Spleen (tissue), 11 donors: ENCODE measurements at regions not wholly inside any gene's neighbourhood (a gene's known extent, or its start where the extent isn't known, plus 50 kb on each side); places are given as distances from the start of the nearest gene placed in this dataset.

Experiments
- DNase-seq: peaks from one replicate; pipeline ENCODE4 v3.0.0-alpha.2; 2020
- H3K27ac ChIP-seq, 8 donors: fragments of 200-600 bp; sonication (generic) in 7 of 8; 1 replicate in 4 of 8; 2 replicates in 4 of 8; pipeline versions ENCODE4 v1.5.0 to v1.8.0; 2016 to 2021; ENCODE audit warnings: inconsistent platforms in 4 of 8, mild to moderate bottlenecking in 4 of 8, moderate library complexity in 1 of 8
- H3K27me3 ChIP-seq, 7 donors: fragments of 200-600 bp; sonication (generic) in 6 of 7; replicated peaks in 1 of 7; 1 replicate in 4 of 7; 2 replicates in 3 of 7; pipeline versions ENCODE4 v1.5.0 to v1.8.0; 2016 to 2021; ENCODE audit warnings: inconsistent platforms in 3 of 7, mild to moderate bottlenecking in 1 of 7
- H3K36me3 ChIP-seq, 6 donors: fragments of 200-600 bp; sonication (generic) in 5 of 6; 1 replicate in 4 of 6; 2 replicates in 2 of 6; pipeline versions ENCODE4 v1.5.0 to v1.8.0; 2016 to 2021; ENCODE audit warnings: inconsistent platforms in 2 of 6
- H3K4me1 ChIP-seq, 6 donors: fragments of 200-600 bp; sonication (generic) in 5 of 6; 1 replicate in 3 of 6; 2 replicates in 3 of 6; pipeline versions ENCODE4 v1.5.0 to v1.8.0; 2016 to 2021; ENCODE audit warnings: inconsistent platforms in 3 of 6
- H3K4me3 ChIP-seq, 8 donors: fragments of 200-600 bp; sonication (generic) in 7 of 8; 1 replicate in 4 of 8; 2 replicates in 4 of 8; pipeline versions ENCODE4 v1.5.0 to v1.8.0; 2016 to 2021; ENCODE audit warnings: inconsistent platforms in 4 of 8, mild to moderate bottlenecking in 4 of 8, moderate library complexity in 2 of 8
- H3K9me3 ChIP-seq, 8 donors: fragments of 200-600 bp; sonication (generic) in 7 of 8; 1 replicate in 4 of 8; 2 replicates in 4 of 8; pipeline versions ENCODE4 v1.5.0 to v1.8.0; 2016 to 2021; ENCODE audit warnings: inconsistent platforms in 4 of 8
- POLR2A ChIP-seq, 3 donors: fragments of 450-650 bp; IDR thresholded peaks; one replicate each; pipeline ENCODE4 v1.5.1; 2017; ENCODE audit warnings: antibody characterized with exemption in 3 of 3, mild to moderate bottlenecking in 1 of 3
- POLR2AphosphoS5 ChIP-seq, 3 donors: sonication (generic); formaldehyde crosslinking; IDR thresholded peaks; one replicate each; pipeline ENCODE4 v1.5.1; 2017; ENCODE audit warnings: antibody characterized with exemption in 3 of 3
- WGBS, 5 donors: extraction: QIAGEN DNeasy Blood & Tissue Kit in 3 of 5; methylation state at CpG; one replicate each; pipeline versions ENCODE4 v1.1.5 to v1.1.7; 2013 to 2018; 5-methylcytosine and 5-hydroxymethylcytosine counted together
- intact Hi-C: fragments of 100-400 bp; cut with DNase I; formaldehyde crosslinking; loops from one replicate; pipeline ENCODE4 v1.15.0; 2023; ENCODE audit warnings: low total_unique reads
- TF ChIP-seq, protein P1 (sequence below), 11 experiments: fragments of 200-600 bp in 7 of 11; fragments of 450-650 bp in 4 of 11; sonication (generic) in 4 of 11; IDR thresholded peaks in 8 of 11; conservative IDR thresholded peaks in 3 of 11; 1 replicate in 7 of 11; 2 replicates in 4 of 11; pipeline versions ENCODE4 v1.4.0 to v1.8.0; 2016 to 2021; ENCODE audit warnings: antibody characterized with exemption in 11 of 11, inconsistent platforms in 4 of 11, mild to moderate bottlenecking in 1 of 11
- donor health status: healthy with polysubstance abuse.
- donor health status: DM: no; HTN: no; CAD: no; lungs with moderate emphysema.
- donor health status: DM: no; HTN: no; CAD: no.
- donor health status: Bipolar disorder and iron deficiency.
- donor health status: healthy.
- donor health status: DM: no; HTN: no; CAD: no.
- donor health status: DM: yes; HTN: yes; CAD: no.

DNA sequence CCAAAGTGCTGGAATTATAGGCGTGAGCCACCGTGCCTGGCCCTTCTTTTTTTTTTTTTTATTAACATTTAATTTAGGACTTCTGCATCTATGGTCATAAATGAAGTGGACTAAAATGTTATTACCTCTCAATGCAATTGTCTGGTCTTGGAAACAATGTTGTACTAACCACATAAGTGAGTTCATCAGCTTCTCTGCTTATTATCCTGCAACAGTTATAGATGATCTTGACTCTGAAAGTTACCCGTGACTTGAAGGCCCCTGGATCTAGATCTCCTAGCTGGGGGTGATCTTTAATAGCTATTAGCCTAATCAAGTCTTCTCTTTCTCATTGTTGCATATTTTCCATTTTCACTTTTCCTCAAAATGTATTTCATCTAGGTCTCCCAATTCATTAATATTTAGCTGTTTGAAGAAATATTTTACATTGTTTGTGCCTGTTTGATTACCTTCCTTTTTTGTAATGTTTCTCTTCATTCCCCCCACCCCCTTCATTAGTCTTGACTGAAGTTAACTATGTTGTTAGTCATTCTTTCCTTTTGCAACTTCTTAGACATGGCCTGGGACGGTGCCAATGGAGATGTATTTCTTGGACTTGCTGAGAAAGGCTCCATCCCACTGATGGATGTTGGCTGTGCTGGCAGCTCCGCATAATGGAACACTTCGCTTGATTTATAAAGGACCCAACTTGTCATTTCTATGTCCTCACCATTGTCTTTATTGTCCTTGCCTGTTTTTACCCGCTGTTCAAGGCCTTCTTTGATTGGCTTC is 141.6 kb upstream of the RIOK3 start:
- intact Hi-C loops, result no loop called here
- no peaks in the 10 kb centered on the region for H3K9me3 ChIP-seq
- TF ChIP-seq, protein P1, sequence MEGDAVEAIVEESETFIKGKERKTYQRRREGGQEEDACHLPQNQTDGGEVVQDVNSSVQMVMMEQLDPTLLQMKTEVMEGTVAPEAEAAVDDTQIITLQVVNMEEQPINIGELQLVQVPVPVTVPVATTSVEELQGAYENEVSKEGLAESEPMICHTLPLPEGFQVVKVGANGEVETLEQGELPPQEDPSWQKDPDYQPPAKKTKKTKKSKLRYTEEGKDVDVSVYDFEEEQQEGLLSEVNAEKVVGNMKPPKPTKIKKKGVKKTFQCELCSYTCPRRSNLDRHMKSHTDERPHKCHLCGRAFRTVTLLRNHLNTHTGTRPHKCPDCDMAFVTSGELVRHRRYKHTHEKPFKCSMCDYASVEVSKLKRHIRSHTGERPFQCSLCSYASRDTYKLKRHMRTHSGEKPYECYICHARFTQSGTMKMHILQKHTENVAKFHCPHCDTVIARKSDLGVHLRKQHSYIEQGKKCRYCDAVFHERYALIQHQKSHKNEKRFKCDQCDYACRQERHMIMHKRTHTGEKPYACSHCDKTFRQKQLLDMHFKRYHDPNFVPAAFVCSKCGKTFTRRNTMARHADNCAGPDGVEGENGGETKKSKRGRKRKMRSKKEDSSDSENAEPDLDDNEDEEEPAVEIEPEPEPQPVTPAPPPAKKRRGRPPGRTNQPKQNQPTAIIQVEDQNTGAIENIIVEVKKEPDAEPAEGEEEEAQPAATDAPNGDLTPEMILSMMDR (IDR thresholded peaks at IDR 0.05 in 8 of 11, conservative IDR thresholded peaks at IDR 0.05 in 3 of 11), result no peak
- TF ChIP-seq POLR2AphosphoS5 (IDR thresholded peaks at IDR 0.05), result peak in 1 of 3 donors; percentile 43
- H3K4me1 ChIP-seq, result peaks cover 2 to 46% (median 25%) of the 10 kb centered on the region in 6 donors
- no peaks in the 10 kb centered on the region for H3K27me3 ChIP-seq
- no peak overlapping the region for H3K4me3 ChIP-seq
- no peak for DNase-seq
- H3K27ac ChIP-seq, result peak overlapping the region in 7 of 8 donors; percentile 45 to 78 (median 65)
- WGBS, 5 donors, result 71 to 87% (median 86%) methylated on average over 7 of the region's 7 CpGs
- no peaks in the 10 kb centered on the region for H3K36me3 ChIP-seq

DNA sequence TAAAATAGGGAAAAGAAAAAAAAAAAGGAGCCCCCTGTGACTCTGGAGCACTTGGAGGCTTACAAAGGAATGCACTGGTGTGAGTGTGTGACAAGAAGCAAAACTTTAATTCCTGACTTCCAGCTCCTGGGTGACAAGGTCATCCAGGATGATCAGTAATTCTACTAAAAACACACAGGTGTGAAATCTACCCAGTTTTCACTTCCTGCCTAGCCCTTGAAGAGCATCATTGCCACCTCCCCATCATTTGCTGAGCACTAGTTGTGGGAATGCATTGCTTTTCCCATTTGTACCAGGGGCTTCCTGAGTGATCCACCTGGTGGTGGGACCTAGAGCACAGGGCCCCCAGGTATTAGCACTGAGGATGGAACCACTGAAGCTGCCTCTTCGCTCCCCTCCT is 139.7 kb upstream of the RIOK3 start:
- no peak overlapping the region for H3K4me3 ChIP-seq
- no peak for DNase-seq
- WGBS, 5 donors, result 100% methylated on average over 1 of the region's 1 CpG
- no peaks in the 10 kb centered on the region for H3K9me3 ChIP-seq
- H3K27ac ChIP-seq, result peak overlapping the region in 2 of 8 donors; percentile 68 to 78
- H3K36me3 ChIP-seq, result no peaks in the 10 kb centered on the region
- no peaks in the 10 kb centered on the region for H3K27me3 ChIP-seq
- TF ChIP-seq, protein P1 (IDR thresholded peaks at IDR 0.05 in 8 of 11, conservative IDR thresholded peaks at IDR 0.05 in 3 of 11), result no peak
- TF ChIP-seq POLR2AphosphoS5 (IDR thresholded peaks at IDR 0.05), result no peak
- TF ChIP-seq POLR2A (IDR thresholded peaks at IDR 0.05), result no peak
- H3K4me1 ChIP-seq, result peaks cover 0 to 32% (median 9%) of the 10 kb centered on the region in 6 donors
- intact Hi-C loops, result no loop called here

GRCh38 chr18:23314672-23315071 is 138.4 kb upstream of the RIOK3 start:
- 92 to 96% (median 93%) methylated on average over 4 of the region's 4 CpGs for WGBS, 5 donors
- intact Hi-C loops, result no loop called here
- Histone ChIP-seq H3K9me3 (no peaks in the 10 kb centered on the region), H3K27ac (no peak overlapping the region), H3K4me1 (peaks cover 0 to 24% (median 7%) of the 10 kb centered on the region in 6 donors), H3K27me3 (no peaks in the 10 kb centered on the region), H3K4me3 (no peak overlapping the region), H3K36me3 (no peaks in the 10 kb centered on the region)
- TF ChIP-seq, protein P1 (IDR thresholded peaks at IDR 0.05 in 8 of 11, conservative IDR thresholded peaks at IDR 0.05 in 3 of 11), result no peak
- no peak for TF ChIP-seq POLR2A (IDR thresholded peaks at IDR 0.05)
- no peak for TF ChIP-seq POLR2AphosphoS5 (IDR thresholded peaks at IDR 0.05)
- no peak for DNase-seq

DNA sequence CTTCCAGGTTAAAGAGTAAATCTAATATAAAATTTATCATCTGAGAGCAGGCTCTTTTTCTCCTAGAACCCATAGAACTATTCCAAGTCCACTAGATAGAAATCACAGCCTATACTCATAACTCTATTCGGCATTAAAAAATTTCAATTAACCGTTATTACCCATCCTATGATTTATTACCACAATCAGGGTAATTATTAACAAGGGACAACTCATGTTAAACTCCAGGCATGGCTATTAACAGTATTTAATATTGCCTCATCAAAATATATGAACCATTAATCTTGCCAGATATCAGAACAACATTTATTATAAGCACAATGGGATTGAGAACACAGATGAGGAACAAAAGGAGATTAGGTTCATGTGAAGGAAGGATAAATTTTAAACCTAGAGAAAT is 136.8 kb upstream of the RIOK3 start:
- no peaks in the 10 kb centered on the region for H3K36me3 ChIP-seq
- WGBS, 5 donors, result 95 to 100% (median 99%) methylated on average over 2 of the region's 2 CpGs
- intact Hi-C loops, result no loop called here

More for the DNA sequence above, 136.8 kb upstream of the RIOK3 start:
- Histone ChIP-seq H3K4me3 (no peak overlapping the region), H3K27ac (no peak overlapping the region), H3K27me3 (no peaks in the 10 kb centered on the region), H3K4me1 (peaks cover 0 to 23% (median 4%) of the 10 kb centered on the region in 6 donors), H3K9me3 (no peaks in the 10 kb centered on the region)
- DNase-seq, result no peak
- TF ChIP-seq POLR2A (IDR thresholded peaks at IDR 0.05), result no peak
- TF ChIP-seq, protein P1 (IDR thresholded peaks at IDR 0.05 in 8 of 11, conservative IDR thresholded peaks at IDR 0.05 in 3 of 11), result no peak
- TF ChIP-seq POLR2AphosphoS5 (IDR thresholded peaks at IDR 0.05), result no peak
